ENCODE measurements at regions not wholly inside any gene's neighbourhood (a gene's known extent, or its start where the extent isn't known, plus 50 kb on each side); places are given as distances from the start of the nearest gene placed in this dataset.
"Not testable (repeated sequence)": the region's sequence is repeated elsewhere in the genome, so short reads cannot be mapped to it uniquely, and the experiment has no call there.

- not testable (repeated sequence) for DNase-seq
Observed at GRCh38 chr22:38375784-38376183, 58.6 kb upstream of the CSNK1E start.

- DNase-seq: not testable (repeated sequence)
Observed at GRCh38 chr22:38375005-38375404, 57.8 kb upstream of the CSNK1E start.

- not testable (repeated sequence) for DNase-seq
Observed at GRCh38 chr22:38374433-38374831, 57.2 kb upstream of the CSNK1E start.

DNA sequence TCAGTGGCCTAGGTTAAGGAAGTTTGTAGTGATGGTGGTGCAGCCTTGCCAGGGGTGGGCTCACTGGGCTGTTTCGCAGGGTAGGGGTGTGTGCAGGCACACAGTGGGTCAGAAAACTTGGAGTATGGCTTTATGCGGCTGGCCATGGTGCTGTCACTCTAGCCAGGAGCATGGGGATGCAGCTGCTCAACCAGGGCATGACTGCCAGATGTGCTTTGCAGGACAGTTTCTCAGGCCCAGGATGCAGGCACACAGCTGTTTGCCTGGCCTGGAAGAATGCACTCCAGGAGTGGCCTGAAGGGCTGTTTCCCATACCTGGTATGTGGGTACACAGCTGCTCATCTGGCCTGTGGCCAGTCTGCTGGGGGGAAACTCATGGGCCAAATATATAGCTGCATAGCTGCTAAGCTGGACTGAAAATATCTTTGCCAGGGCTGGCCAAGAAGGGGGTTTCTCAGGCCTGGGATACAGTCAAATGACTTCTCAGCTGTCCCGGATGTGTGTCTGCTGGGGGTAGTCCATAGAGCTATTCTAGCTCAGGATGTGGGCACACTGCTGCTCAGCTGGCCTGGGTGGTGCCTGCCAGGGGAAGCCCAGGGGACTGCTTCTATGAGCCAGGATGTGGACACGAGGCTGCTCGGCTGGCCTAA is 56.7 kb upstream of the CSNK1E start:
- peak; percentile 39 for DNase-seq

- not testable (repeated sequence) for DNase-seq
Observed at GRCh38 chr22:38372665-38373064, 55.4 kb upstream of the CSNK1E start.

GRCh38 chr22:38370490-38370889 is 53.3 kb upstream of the CSNK1E start:
- not testable (repeated sequence) for DNase-seq

DNA sequence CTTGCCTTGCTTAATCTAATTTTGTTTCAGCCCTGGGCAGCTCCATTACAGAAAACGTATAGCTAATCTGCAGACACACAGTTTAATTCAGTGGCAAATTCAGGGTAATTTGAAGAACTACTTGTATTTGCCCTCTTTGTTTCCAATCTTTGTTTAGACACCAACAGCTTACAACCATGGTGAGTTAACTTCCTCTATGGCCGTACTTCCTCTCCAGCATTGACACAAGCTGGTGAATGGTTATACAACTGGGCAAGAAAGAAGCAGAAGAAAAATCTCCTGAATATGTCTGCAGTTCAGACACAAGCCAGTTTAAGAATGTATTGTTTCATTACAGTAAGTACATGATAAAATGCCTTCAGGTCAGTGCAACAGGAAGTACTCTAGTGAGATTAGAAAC is 51.9 kb upstream of the CSNK1E start:
- not testable (repeated sequence) for DNase-seq
